CD4-positive, alpha-beta T cell treated with Interferon gamma for 1 hour (primary cell): ENCODE measurements at regions not wholly inside any gene's neighbourhood (a gene's known extent, or its start where the extent isn't known, plus 50 kb on each side); places are given as distances from the start of the nearest gene placed in this dataset.
"Not testable (repeated sequence)": the region's sequence is repeated elsewhere in the genome, so short reads cannot be mapped to it uniquely, and the experiment has no call there.

Source experiments
- DNase-seq: peaks from one replicate; pipeline ENCODE4 v3.0.0-alpha.2; 2020

DNA sequence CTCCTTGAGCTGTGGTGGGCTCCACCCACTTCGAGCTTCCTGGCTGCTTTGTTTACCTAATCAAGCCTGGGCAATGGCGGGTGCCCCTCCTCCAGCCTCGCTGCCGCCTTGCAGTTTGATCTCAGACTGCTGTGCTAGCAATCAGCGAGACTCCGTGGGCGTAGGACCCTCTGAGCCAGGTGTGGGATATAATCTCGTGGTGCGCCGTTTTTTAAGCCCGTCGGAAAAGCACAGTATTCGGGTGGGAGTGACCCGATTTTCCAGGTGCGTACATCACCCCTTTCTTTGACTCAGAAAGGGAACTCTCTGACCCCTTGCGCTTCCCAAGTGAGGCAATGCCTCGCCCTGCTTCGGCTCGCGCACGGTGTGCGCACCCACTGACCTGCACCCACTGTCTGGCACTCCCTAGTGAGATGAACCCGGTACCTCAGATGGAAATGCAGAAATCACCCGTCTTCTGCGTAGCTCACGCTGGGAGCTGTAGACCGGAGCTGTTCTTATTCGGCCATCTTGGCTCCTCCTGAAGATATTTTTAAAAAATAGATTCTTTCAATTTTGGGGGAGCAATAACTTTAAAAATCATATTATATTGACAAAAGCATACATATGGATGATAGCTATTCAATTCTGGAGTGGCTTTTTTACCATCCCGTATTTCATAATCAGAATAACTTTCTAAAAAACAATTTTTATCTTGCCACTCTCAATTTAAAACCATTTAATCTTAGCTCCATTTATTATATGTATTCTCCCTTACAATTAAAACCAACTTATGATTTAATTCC lies 517.5 kb upstream of the NUDT12 start:
- DNase-seq = not testable (repeated sequence)

- no peak for DNase-seq
Observed at GRCh38 chr5:104071887-104072286, 509.3 kb upstream of the NUDT12 start.

DNA sequence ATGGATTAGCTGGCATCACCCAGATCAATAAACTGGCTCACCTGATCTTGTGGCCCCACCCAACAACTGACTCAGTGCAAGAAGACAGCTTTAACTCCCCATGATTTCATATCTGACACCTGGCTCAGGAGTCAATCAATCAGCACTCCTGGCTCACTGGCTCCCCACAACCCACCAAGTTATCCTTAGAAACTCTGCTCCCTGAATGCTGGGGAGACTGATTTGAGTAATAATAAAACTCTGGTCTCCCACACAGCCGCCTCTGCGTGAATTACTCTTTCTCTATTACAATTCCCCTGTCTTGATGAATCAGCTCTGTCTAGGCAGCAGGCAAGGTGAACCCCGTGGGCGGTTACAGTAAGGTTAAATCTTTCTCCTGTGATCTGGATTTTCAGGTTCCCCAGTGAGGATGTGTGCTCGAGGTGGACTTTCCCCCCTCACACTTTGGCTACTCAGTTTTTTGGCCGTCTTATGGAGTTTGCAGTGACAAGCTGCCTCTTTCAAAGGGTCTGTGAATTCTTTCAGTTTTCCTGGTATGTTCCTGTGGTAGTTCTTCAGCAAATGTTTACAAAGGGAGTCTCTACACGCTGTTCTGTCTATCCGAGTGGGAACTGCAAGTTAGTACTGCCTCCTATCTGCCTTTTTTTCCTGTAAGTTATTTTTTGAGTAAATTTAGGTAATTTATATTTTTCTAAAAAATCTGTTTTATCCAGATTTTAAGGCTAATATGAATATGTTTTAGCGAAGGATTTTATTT lies 500.2 kb upstream of the NUDT12 start:
- no peak for DNase-seq

DNA sequence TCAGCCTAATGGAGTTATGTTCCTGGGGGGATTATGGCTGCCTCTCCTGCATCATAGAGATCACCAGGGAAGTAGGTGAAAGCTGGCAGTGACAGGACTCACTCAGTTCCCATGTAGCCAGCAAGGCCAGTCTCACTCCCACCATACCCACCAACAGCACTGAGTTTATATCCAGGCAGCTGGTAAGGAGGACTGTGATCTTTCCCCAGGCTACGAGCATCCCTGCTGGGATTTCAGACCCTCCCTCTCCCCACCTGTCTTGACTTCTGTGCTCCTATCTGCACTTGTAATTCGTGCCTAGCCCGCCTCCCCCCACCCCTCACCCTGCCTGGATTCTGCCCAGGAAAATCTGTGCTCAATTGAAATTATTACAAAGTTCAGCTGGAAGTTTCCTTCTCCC lies 499.1 kb upstream of the NUDT12 start:
- no peak for DNase-seq

DNA sequence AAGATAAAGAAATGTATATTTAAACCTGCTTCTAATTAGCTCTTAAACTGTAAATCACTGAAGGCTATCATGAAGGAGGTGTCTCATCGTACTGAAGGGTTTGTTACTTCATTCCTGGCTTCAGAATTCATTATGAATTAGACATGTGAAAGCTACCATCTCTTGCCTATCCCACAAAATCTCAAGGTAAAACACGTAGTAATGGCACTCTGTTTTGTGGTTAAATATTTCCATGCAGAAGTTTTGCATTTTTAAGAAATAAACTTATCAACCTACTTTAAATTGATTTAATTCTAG lies 490.7 kb upstream of the NUDT12 start:
- DNase-seq = no peak

- DNase-seq = no peak
Observed at GRCh38 chr5:104052558-104053352, 490.2 kb upstream of the NUDT12 start.

- DNase-seq = no peak
Observed at GRCh38 chr5:104050436-104050835, 487.8 kb upstream of the NUDT12 start.

- no peak for DNase-seq
Observed at GRCh38 chr5:104049752-104050151, 487.2 kb upstream of the NUDT12 start.

DNA sequence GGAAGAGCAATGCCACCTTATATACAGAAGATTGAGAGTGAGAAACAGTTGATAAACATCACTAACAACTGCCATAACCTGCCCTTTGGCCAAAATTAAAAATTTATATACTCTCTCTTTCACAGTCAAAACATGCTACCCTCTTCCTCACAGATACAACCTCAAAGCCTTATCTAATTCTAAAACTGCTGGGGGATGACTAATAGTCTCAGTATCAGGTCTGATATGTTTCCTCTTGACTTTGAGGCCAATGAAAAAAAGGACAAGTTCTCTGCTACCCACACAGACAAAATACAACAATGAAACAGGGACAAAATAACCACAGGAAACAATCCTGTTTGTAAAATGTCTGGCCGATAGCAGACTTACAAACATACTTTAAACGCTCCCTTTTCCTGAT lies 485.6 kb upstream of the NUDT12 start:
- no peak for DNase-seq

GRCh38 chr5:104045987-104046386 lies 483.4 kb upstream of the NUDT12 start:
- no peak for DNase-seq

DNA sequence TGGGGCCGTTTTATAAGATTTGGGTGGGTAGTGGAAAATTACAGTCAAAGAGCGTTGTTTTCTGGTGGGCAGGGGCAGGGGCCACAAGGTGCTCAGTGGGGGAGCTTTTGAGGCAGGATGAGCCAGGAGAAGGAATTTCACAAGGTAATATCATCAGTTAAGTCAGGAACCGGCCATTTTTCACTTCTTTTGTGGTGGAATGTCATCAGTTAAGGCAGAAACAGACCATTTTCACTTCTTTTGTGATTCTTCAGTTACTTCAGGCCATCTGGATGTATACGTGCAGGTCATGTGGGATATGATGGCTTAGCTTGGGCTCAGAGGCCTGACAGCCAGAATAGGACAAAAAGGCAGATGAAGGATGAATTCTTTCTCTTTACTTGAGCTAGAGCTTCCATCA lies 477.3 kb upstream of the NUDT12 start:
- DNase-seq = not testable (repeated sequence)

DNA sequence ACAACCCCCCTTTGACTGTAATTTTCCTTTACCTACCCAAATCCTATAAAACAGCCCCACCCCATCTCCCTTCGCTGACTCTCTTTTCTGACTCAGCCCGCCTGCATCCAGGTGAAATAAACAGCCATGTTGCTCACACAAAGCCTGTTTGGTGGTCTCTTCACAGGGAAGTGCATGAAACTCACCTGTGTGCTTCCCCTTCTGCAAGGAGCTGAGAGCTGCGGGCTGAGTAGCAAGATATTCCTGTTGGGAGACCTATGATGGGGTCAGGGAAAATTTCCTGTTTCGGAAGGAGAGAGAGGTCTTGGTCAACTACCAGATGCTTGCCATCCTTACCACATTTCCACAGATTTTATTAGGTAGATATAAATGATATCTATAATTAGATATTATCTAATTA lies 474.5 kb upstream of the NUDT12 start:
- not testable (repeated sequence) for DNase-seq

DNA sequence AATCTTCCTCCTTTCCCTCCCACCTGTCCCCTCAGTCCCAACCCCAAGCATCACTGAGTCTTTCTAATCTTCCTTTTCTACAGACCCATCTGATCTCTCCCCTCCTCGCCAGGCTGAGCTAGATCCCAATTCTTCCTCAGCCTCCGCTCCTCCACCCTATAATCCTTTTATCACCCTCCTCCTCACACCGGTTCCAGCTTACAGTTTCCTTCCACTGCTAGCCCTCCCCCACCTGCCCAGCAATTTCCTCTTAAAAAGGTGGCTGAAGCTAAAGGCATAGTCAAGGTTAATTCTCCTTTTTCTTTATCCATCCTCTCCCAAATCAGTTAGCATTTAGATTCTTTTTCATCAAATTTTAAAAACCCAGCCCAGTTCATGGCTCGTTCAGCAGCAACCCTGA lies 470.6 kb upstream of the NUDT12 start:
- not testable (repeated sequence) for DNase-seq

DNA sequence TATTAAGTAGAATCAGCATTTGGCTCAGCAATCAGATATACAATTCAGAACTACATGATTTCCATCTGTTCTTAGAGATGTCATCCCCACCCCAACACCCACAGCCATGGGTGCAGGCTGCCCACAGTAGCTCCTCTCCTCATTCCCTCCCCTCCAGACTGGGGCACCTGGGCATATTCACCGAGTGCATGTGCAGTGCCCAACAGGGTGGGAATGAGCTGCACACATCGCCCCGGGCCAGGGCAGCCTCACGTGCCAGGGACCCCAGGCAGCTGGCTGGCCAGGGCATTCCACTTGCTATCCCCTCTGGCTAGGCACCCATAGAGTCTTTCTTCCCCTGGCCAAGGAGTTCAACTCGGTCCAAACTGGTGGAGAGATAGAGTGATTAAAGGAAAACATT lies 461.9 kb upstream of the NUDT12 start:
- no peak for DNase-seq

- DNase-seq = no peak
Observed at GRCh38 chr5:104023739-104024138, 461.1 kb upstream of the NUDT12 start.

- no peak for DNase-seq
Observed at GRCh38 chr5:104019956-104020355, 457.4 kb upstream of the NUDT12 start.

- DNase-seq = no peak
Observed at GRCh38 chr5:104018299-104018698, 455.7 kb upstream of the NUDT12 start.

- no peak for DNase-seq
Observed at GRCh38 chr5:104016646-104017045, 454.1 kb upstream of the NUDT12 start.

GRCh38 chr5:104015765-104016164 lies 453.2 kb upstream of the NUDT12 start:
- no peak for DNase-seq

- DNase-seq = not testable (repeated sequence)
Observed at GRCh38 chr5:104002783-104003182, 440.2 kb upstream of the NUDT12 start.

DNA sequence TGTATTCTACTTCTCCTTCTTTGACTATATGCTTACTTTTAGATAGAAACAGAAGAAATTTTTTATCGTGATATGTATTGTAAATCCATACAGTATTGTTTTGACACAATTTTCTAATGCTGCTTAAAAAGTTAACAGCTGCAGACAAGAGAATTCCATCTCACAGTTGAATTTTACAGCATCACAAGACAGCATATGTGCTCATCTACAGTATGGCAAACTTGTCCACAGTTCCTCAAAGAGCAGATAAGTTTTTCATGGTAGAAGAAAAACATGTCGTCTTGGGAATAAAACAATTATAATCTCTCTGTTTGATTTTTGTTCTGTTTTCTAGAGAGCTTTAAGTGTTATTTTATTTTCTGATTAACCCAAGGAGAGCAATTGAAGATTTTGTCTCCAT lies 438.5 kb upstream of the NUDT12 start:
- DNase-seq = no peak

DNA sequence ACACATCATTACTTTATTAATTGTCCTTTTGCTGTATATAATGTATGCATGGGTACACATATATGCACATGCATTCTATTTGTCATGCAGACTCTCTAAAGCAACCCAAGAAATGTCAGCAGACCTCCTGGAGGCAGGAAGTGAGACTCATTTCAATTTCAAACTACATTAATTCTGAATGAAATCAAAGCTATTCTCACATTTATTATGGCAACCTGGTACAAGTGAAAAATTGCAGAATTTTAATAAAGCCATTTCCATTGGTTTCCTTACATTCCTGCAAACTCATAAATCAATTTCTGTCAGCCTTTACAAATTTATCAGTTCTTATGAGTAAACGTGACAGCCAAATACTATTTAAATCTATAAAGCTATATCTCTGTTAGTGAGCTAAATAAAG lies 430.4 kb upstream of the NUDT12 start:
- DNase-seq = no peak

- no peak for DNase-seq
Observed at GRCh38 chr5:103990064-103990463, 427.5 kb upstream of the NUDT12 start.

GRCh38 chr5:103981592-103981991 lies 419.0 kb upstream of the NUDT12 start:
- no peak for DNase-seq
